HG03565 (cell line): ENCODE measurements at regions not wholly inside any gene's neighbourhood (a gene's known extent, or its start where the extent isn't known, plus 50 kb on each side); places are given as distances from the start of the nearest gene placed in this dataset.

Source experiments
- ATAC-seq: cut with Tn5 transposase; IDR thresholded peaks from one replicate; pipeline ENCODE4 v1.9.1; 2021; ENCODE audit warnings: mild to moderate bottlenecking, moderate library complexity; ENCODE audit not compliant: unreplicated experiment

- no peak for ATAC-seq
Measured at GRCh38 chr18:39909706-39910105, 2045.3 kb upstream of the PIK3C3 start.

- ATAC-seq = no peak
Measured at GRCh38 chr18:39886136-39886535, 2068.9 kb upstream of the PIK3C3 start.

- ATAC-seq = no peak
Measured at GRCh38 chr18:39872651-39873050, 2082.4 kb upstream of the PIK3C3 start.

- no peak for ATAC-seq
Measured at GRCh38 chr18:39871961-39872360, 2083.1 kb upstream of the PIK3C3 start.

GRCh38 chr18:39870591-39870990 is 2084.4 kb upstream of the PIK3C3 start:
- no peak for ATAC-seq

GRCh38 chr18:39863916-39864315 is 2091.1 kb upstream of the PIK3C3 start:
- ATAC-seq = no peak

GRCh38 chr18:39862341-39862740 is 2092.7 kb upstream of the PIK3C3 start:
- ATAC-seq = no peak

GRCh38 chr18:39854291-39854690 is 2100.7 kb upstream of the PIK3C3 start:
- ATAC-seq = no peak

- ATAC-seq = no peak
Measured at GRCh38 chr18:39846265-39846664, 2108.8 kb upstream of the PIK3C3 start.

- ATAC-seq = no peak
Measured at GRCh38 chr18:39845631-39846030, 2109.4 kb upstream of the PIK3C3 start.

GRCh38 chr18:39845106-39845505 is 2109.9 kb upstream of the PIK3C3 start:
- ATAC-seq = no peak

- no peak for ATAC-seq
Measured at GRCh38 chr18:39843546-39843945, 2111.5 kb upstream of the PIK3C3 start.

GRCh38 chr18:39842366-39842914 is 2112.6 kb upstream of the PIK3C3 start:
- no peak for ATAC-seq

- no peak for ATAC-seq
Measured at GRCh38 chr18:39841482-39842365, 2113.3 kb upstream of the PIK3C3 start.

GRCh38 chr18:39840856-39841481 is 2114.1 kb upstream of the PIK3C3 start:
- no peak for ATAC-seq

GRCh38 chr18:39840406-39840805 is 2114.6 kb upstream of the PIK3C3 start:
- no peak for ATAC-seq

- ATAC-seq = no peak
Measured at GRCh38 chr18:39839782-39840181, 2115.3 kb upstream of the PIK3C3 start.

GRCh38 chr18:39838831-39839230 is 2116.2 kb upstream of the PIK3C3 start:
- ATAC-seq = no peak

- no peak for ATAC-seq
Measured at GRCh38 chr18:39835303-39836030, 2119.6 kb upstream of the PIK3C3 start.

- no peak for ATAC-seq
Measured at GRCh38 chr18:39834636-39835035, 2120.4 kb upstream of the PIK3C3 start.

- no peak for ATAC-seq
Measured at GRCh38 chr18:39825485-39826150, 2129.4 kb upstream of the PIK3C3 start.
